K562 (cell line): ENCODE measurements at regions not wholly inside any gene's neighbourhood (a gene's known extent, or its start where the extent isn't known, plus 50 kb on each side); places are given as distances from the start of the nearest gene placed in this dataset.

Source experiments
- BRF1 ChIP-seq: IDR thresholded peaks from 3 replicates; pipeline ENCODE4 v1.6.1; 2011; ENCODE audit warnings: borderline replicate concordance, mild to moderate bottlenecking; ENCODE audit not compliant: insufficient read length; ENCODE audit errors: extremely low read depth
- CEBPG ChIP-seq, 3 experiments: fragments of 200-800 bp in 1 of 3; sonication (Bioruptor generic) in 1 of 3; sonication (generic) in 1 of 3; formaldehyde crosslinking in 1 of 3; IDR thresholded peaks in 2 of 3; conservative IDR thresholded peaks in 1 of 3; 2 replicates each; pipeline versions ENCODE4 v1.6.1 to v1.8.0; 2016 to 2022; ENCODE audit warnings: missing compliant biosample characterization in 2 of 3, missing genetic modification characterization in 2 of 3, mild to moderate bottlenecking in 1 of 3, missing genetic modification reagents in 1 of 3
- ETV6 ChIP-seq, 3 experiments: fragments of 150-350 bp in 1 of 3; sonication (generic) in 1 of 3; formaldehyde crosslinking in 1 of 3; IDR thresholded peaks; 2 replicates each; pipeline versions ENCODE4 v1.6.1 to v1.8.0; 2014 to 2022; ENCODE audit warnings: borderline replicate concordance in 2 of 3, low read depth in 2 of 3, antibody characterized with exemption in 1 of 3, low read length in 1 of 3, mild to moderate bottlenecking in 1 of 3, missing genetic modification reagents in 1 of 3
- EZH2 ChIP-seq: IDR thresholded peaks from 2 replicates; pipeline ENCODE4 v1.6.1; 2012; ENCODE audit warnings: low read depth, mild to moderate bottlenecking, inconsistent platforms, low read length, borderline replicate concordance
- GATA2 ChIP-seq: sonication (generic); formaldehyde crosslinking; IDR thresholded peaks from 2 replicates; pipeline ENCODE4 v1.4.0; 2020; ENCODE audit warnings: mild to moderate bottlenecking, missing genetic modification reagents
- HDAC8 ChIP-seq: fragments of 450-650 bp; IDR thresholded peaks from 2 replicates; pipeline ENCODE4 v1.6.1; 2016; ENCODE audit warnings: mild to moderate bottlenecking, missing genetic modification characterization, moderate library complexity, missing compliant biosample characterization
- NFATC3 ChIP-seq: fragments of 450-650 bp; IDR thresholded peaks from 2 replicates; pipeline ENCODE4 v1.6.1; 2017; ENCODE audit warnings: mild to moderate bottlenecking
- POLR2A ChIP-seq: fragments of 450-650 bp; conservative IDR thresholded peaks from 2 replicates; pipeline ENCODE4 v1.6.1; 2016
- ZBTB11 ChIP-seq, 3 experiments: fragments of 200-800 bp in 1 of 3; fragments of 250-450 bp in 1 of 3; fragments of 450-650 bp in 1 of 3; sonication (Bioruptor Pico) in 1 of 3; sonication (Bioruptor generic) in 1 of 3; formaldehyde crosslinking in 1 of 3; IDR thresholded peaks; 2 replicates each; pipeline versions ENCODE4 v1.6.1 to v1.8.0; 2016 to 2022; ENCODE audit warnings: mild to moderate bottlenecking in 2 of 3, missing genetic modification characterization in 2 of 3, missing compliant biosample characterization in 1 of 3, moderate library complexity in 1 of 3
- ZHX1 ChIP-seq: fragments of 150-350 bp; conservative IDR thresholded peaks from 2 replicates; pipeline ENCODE4 v1.6.1; 2014; ENCODE audit warnings: low read length
- ZNF232 ChIP-seq: sonication (generic); formaldehyde crosslinking; IDR thresholded peaks from 2 replicates; pipeline ENCODE4 v1.8.0; 2022; ENCODE audit warnings: mild to moderate bottlenecking, missing genetic modification reagents
- ZNF444 ChIP-seq: fragments of 250-450 bp; sonication (Bioruptor Pico); IDR thresholded peaks from 2 replicates; pipeline ENCODE4 v1.4.0; 2020; ENCODE audit warnings: mild to moderate bottlenecking, moderate library complexity
- ZZZ3 ChIP-seq: fragments of 450-650 bp; IDR thresholded peaks from 2 replicates; pipeline ENCODE4 v1.6.1; 2016; ENCODE audit warnings: antibody characterized with exemption, mild to moderate bottlenecking, moderate library complexity

GRCh38 chr17:53662608-53663007 is 160.1 kb upstream of the KIF2B start:
- TF ChIP-seq BRF1 (no peak), ZNF444 (CRISPR knock-in tag) (no peak), ZNF232 (CRISPR knock-in tag) (no peak), NFATC3 (no peak), ZHX1 (no peak), EZH2 (no peak), ETV6 (IDR thresholded peaks at IDR 0.05; ENCODE audit: borderline replicate concordance in 1 of 2, low read depth in 2 of 2, low read length in 1 of 2) (no peak), ETV6 (CRISPR knock-in tag; IDR thresholded peaks at IDR 0.05; ENCODE audit: borderline replicate concordance) (no peak), GATA2 (CRISPR knock-in tag) (no peak), POLR2A (no peak), CEBPG (CRISPR knock-in tag; IDR thresholded peaks at IDR 0.05) (no peak), CEBPG (tag; conservative IDR thresholded peaks at IDR 0.05 in 1 of 2, IDR thresholded peaks at IDR 0.05 in 1 of 2) (no peak), HDAC8 (tag) (no peak), ZZZ3 (no peak), ZBTB11 (CRISPR knock-in tag; IDR thresholded peaks at IDR 0.05) (no peak)
